SK-N-SH (cell line): ENCODE measurements at regions not wholly inside any gene's neighbourhood (a gene's known extent, or its start where the extent isn't known, plus 50 kb on each side); places are given as distances from the start of the nearest gene placed in this dataset.

Source experiments
- CTCF ChIA-PET: fragments of 300-600, 350-600 bp; formaldehyde crosslinking; extraction: SDS; loops from one replicate; lab custom pipeline; 2021; lab: Yijun Ruan, JAX
- POLR2A ChIA-PET: fragments of 350-600 bp; sonication (Branson Sonifier 250); formaldehyde crosslinking; extraction: SDS; loops from one replicate; lab custom pipeline; 2020; ENCODE audit warnings: antibody characterized with exemption, inconsistent platforms; lab: Yijun Ruan, JAX
- DNase-seq: peaks from one replicate; pipeline ENCODE4 v3.0.0; 2012
- H2AFZ ChIP-seq: fragments of 200-600 bp; sonication (generic); 2 replicates; pipeline ENCODE4 v1.8.1; 2016; ENCODE audit warnings: antibody characterized with exemption, mild to moderate bottlenecking, low read depth
- H3F3A ChIP-seq: fragments of 200-600 bp; sonication (generic); replicated peaks from 2 replicates; pipeline ENCODE3; 2016; ENCODE audit warnings: antibody characterized with exemption, mild to moderate bottlenecking; ENCODE audit not compliant: insufficient read depth
- H3K27ac ChIP-seq, 2 experiments: fragments of 200-500 bp in 1 of 2; fragments of 200-600 bp in 1 of 2; sonication (Bioruptor generic) in 1 of 2; sonication (generic), shearing (Covaris generic) in 1 of 2; 2 replicates each; pipeline versions ENCODE4 v1.5.1 to v1.6.1; 2014 to 2016; ENCODE audit warnings: low read depth in 2 of 2, inconsistent platforms in 1 of 2, low read length in 1 of 2, mild to moderate bottlenecking in 1 of 2, mixed read lengths in 1 of 2
- H3K27me3 ChIP-seq: fragments of 200-600 bp; sonication (generic), shearing (Covaris generic); 2 replicates; pipeline ENCODE4 v1.6.1; 2016; ENCODE audit warnings: mixed run types; ENCODE audit not compliant: insufficient read depth
- H3K36me3 ChIP-seq, 2 experiments: fragments of 200-500 bp in 1 of 2; fragments of 200-600 bp in 1 of 2; sonication (Bioruptor generic) in 1 of 2; sonication (generic) in 1 of 2; replicated peaks in 1 of 2; 2 replicates each; pipeline versions ENCODE3 to v1.5.1; 2014 to 2016; ENCODE audit warnings: low read length in 1 of 2, mild to moderate bottlenecking in 1 of 2; ENCODE audit not compliant: insufficient read depth in 2 of 2, control insufficient read depth in 1 of 2
- H3K4me1 ChIP-seq, 2 experiments: fragments of 200-500 bp in 1 of 2; fragments of 200-600 bp in 1 of 2; sonication (Bioruptor generic) in 1 of 2; sonication (generic), shearing (Covaris generic) in 1 of 2; 2 replicates each; pipeline versions ENCODE4 v1.5.1 to v1.6.1; 2014 to 2016; ENCODE audit warnings: low read depth in 1 of 2, low read length in 1 of 2, mixed run types in 1 of 2; ENCODE audit not compliant: insufficient read depth in 2 of 2, control insufficient read depth in 1 of 2
- H3K4me2 ChIP-seq: fragments of 200-600 bp; sonication (generic), shearing (Covaris generic); 2 replicates; pipeline ENCODE4 v1.6.1; 2017; ENCODE audit warnings: mixed run types
- H3K4me3 ChIP-seq, 2 experiments: fragments of 200-500 bp in 1 of 2; fragments of 200-600 bp in 1 of 2; sonication (Bioruptor generic) in 1 of 2; sonication (generic), shearing (Covaris generic) in 1 of 2; 2 replicates each; pipeline versions ENCODE4 v1.5.1 to v1.8.1; 2014 to 2016; ENCODE audit warnings: low read depth in 2 of 2, inconsistent platforms in 1 of 2, low read length in 1 of 2, mild to moderate bottlenecking in 1 of 2, mixed read lengths in 1 of 2, moderate library complexity in 1 of 2
- H3K79me2 ChIP-seq: fragments of 200-600 bp; sonication (generic); 2 replicates; pipeline ENCODE4 v1.8.1; 2017; ENCODE audit warnings: mild to moderate bottlenecking; ENCODE audit not compliant: insufficient read depth
- H3K9ac ChIP-seq: fragments of 200-600 bp; sonication (generic); 2 replicates; pipeline ENCODE4 v1.6.1; 2017; ENCODE audit warnings: mixed run types
- H3K9me2 ChIP-seq: fragments of 200-600 bp; sonication (generic); 2 replicates; pipeline ENCODE4 v1.6.1; 2017; ENCODE audit warnings: mixed run types
- H3K9me3 ChIP-seq: fragments of 200-600 bp; sonication (generic); 2 replicates; pipeline ENCODE4 v1.6.1; 2017; ENCODE audit warnings: mixed run types, mild to moderate bottlenecking, moderate library complexity
- H4K20me1 ChIP-seq: fragments of 200-600 bp; sonication (generic); 2 replicates; pipeline ENCODE4 v1.6.1; 2017; ENCODE audit warnings: mild to moderate bottlenecking, mixed run types; ENCODE audit not compliant: insufficient read depth
- CHD2 ChIP-seq: fragments of 150-350 bp; IDR thresholded peaks from 2 replicates; pipeline ENCODE4 v1.6.1; 2018; ENCODE audit warnings: low read length; ENCODE audit not compliant: partially characterized antibody
- CTCF ChIP-seq: fragments of 200-600 bp; sonication (generic); IDR thresholded peaks from 2 replicates; pipeline ENCODE4 v1.6.1; 2017; ENCODE audit warnings: antibody characterized with exemption, mild to moderate bottlenecking, moderate library complexity
- ELF1 ChIP-seq: IDR thresholded peaks from 2 replicates; pipeline ENCODE4 v1.4.0; 2012
- EZH2phosphoT487 ChIP-seq: fragments of 200-600 bp; sonication (generic); IDR thresholded peaks from 2 replicates; pipeline ENCODE4 v1.6.1; 2017; ENCODE audit warnings: low read depth, mixed run types, mild to moderate bottlenecking, antibody characterized with exemption, moderate library complexity, borderline replicate concordance
- FOXJ3 ChIP-seq: sonication (generic); formaldehyde crosslinking; IDR thresholded peaks from 2 replicates; pipeline ENCODE4 v1.5.1; 2020; ENCODE audit warnings: mild to moderate bottlenecking, missing genetic modification reagents
- FOXM1 ChIP-seq: IDR thresholded peaks from 2 replicates; pipeline ENCODE4 v1.4.0; 2012; ENCODE audit warnings: low read depth, mild to moderate bottlenecking
- GABPA ChIP-seq: IDR thresholded peaks from 2 replicates; pipeline ENCODE4 v1.4.0; 2012; ENCODE audit warnings: low read depth, mild to moderate bottlenecking
- GATA2 ChIP-seq: sonication (generic); formaldehyde crosslinking; IDR thresholded peaks from 2 replicates; pipeline ENCODE4 v1.5.0; 2020; ENCODE audit warnings: mild to moderate bottlenecking, missing genetic modification reagents
- IRF3 ChIP-seq: fragments of 150-350 bp; IDR thresholded peaks from 2 replicates; pipeline ENCODE4 v1.6.1; 2016; ENCODE audit warnings: mild to moderate bottlenecking, low read depth, low read length
- JUND ChIP-seq: IDR thresholded peaks from 2 replicates; pipeline ENCODE4 v1.4.0; 2012
- MEF2A ChIP-seq: IDR thresholded peaks from 2 replicates; pipeline ENCODE4 v1.4.0; 2012; ENCODE audit warnings: low read depth, borderline replicate concordance
- MXI1 ChIP-seq: IDR thresholded peaks from 2 replicates; pipeline ENCODE4 v1.6.1; 2012; ENCODE audit warnings: mild to moderate bottlenecking, low read depth, low read length, improper control_type of control experiment
- NFIC ChIP-seq: IDR thresholded peaks from 2 replicates; pipeline ENCODE4 v1.4.0; 2012; ENCODE audit warnings: borderline replicate concordance
- PBX3 ChIP-seq: IDR thresholded peaks from 2 replicates; pipeline ENCODE4; 2012
- RCOR1 ChIP-seq: fragments of 150-350 bp; IDR thresholded peaks from 2 replicates; pipeline ENCODE4 v1.6.1; 2017; ENCODE audit warnings: antibody characterized with exemption, low read length
- RFX5 ChIP-seq: IDR thresholded peaks from 2 replicates; pipeline ENCODE4 v1.6.1; 2012; ENCODE audit warnings: mild to moderate bottlenecking, improper control_type of control experiment, low read length
- SIN3A ChIP-seq: IDR thresholded peaks from 2 replicates; pipeline ENCODE4 v1.6.1; 2012; ENCODE audit warnings: low read depth, mild to moderate bottlenecking, low read length, moderate library complexity, borderline replicate concordance
- TEAD4 ChIP-seq: IDR thresholded peaks from 2 replicates; pipeline ENCODE4 v1.4.0; 2012; ENCODE audit warnings: mild to moderate bottlenecking, borderline replicate concordance; ENCODE audit not compliant: insufficient read depth
- USF1 ChIP-seq: IDR thresholded peaks from 2 replicates; pipeline ENCODE4 v1.4.0; 2012; ENCODE audit warnings: low read depth, borderline replicate concordance
- YY1 ChIP-seq: IDR thresholded peaks from 2 replicates; pipeline ENCODE4 v1.4.0; 2012; ENCODE audit warnings: low read depth, mild to moderate bottlenecking
- ZBTB33 ChIP-seq: IDR thresholded peaks from 2 replicates; pipeline ENCODE4 v1.4.0; 2012; ENCODE audit warnings: low read depth, borderline replicate concordance
- WGBS: methylation state at CpG from one replicate; pipeline ENCODE4 v1.1.6; 2017; ENCODE audit warnings: low lambda C conversion rate; 5-methylcytosine and 5-hydroxymethylcytosine counted together

GRCh38 chr7:115475206-115475605 is 553.3 kb downstream of the MDFIC start:
- CTCF ChIA-PET, result no interaction called here
- no peak overlapping the region for H3K9ac ChIP-seq
- no peak overlapping the region for H3K27ac ChIP-seq
- H3K4me2 ChIP-seq, result no peak overlapping the region
- no peaks in the 10 kb centered on the region for H3K4me1 ChIP-seq
- H3K9me3 ChIP-seq, result no peaks in the 10 kb centered on the region
- no peak overlapping the region for H3K4me3 ChIP-seq
- peaks cover 40% of the 10 kb centered on the region for H3K27me3 ChIP-seq
- no peaks in the 10 kb centered on the region for H3K79me2 ChIP-seq
- H3K36me3 ChIP-seq, result no peaks in the 10 kb centered on the region
- H4K20me1 ChIP-seq, result no peaks in the 10 kb centered on the region
- POLR2A ChIA-PET, result no interaction called here
- peaks cover 3% of the 10 kb centered on the region for H3F3A ChIP-seq
- H2AFZ ChIP-seq, result no peak overlapping the region
- TF ChIP-seq SIN3A (no peak), FOXM1 (no peak), USF1 (no peak), MEF2A (no peak), RCOR1 (no peak), YY1 (no peak), GATA2 (no peak), FOXJ3 (CRISPR knock-in tag) (no peak)
- no peaks in the 10 kb centered on the region; the same call in 1 of the 2 replicates for H3K9me2 ChIP-seq
- DNase-seq, result no peak
- WGBS, result 4% methylated on average over 1 of the region's 1 CpG

GRCh38 chr7:115474137-115474536 is 552.2 kb downstream of the MDFIC start:
- DNase-seq, result no peak
- CTCF ChIA-PET, result interaction anchor here (1.5 kb wide), 1 partner anchor 11 kb away, joined by 4 read pairs; no protein-coding TSS in a partner anchor
- Histone ChIP-seq H3K4me3 (no peak overlapping the region), H3K27ac (no peak overlapping the region), H2AFZ (no peak overlapping the region), H3F3A (peaks cover 3% of the 10 kb centered on the region), H4K20me1 (no peaks in the 10 kb centered on the region), H3K9me2 (no peaks in the 10 kb centered on the region; the same call in 1 of the 2 replicates), H3K27me3 (peaks cover 40% of the 10 kb centered on the region), H3K79me2 (no peaks in the 10 kb centered on the region), H3K9me3 (no peaks in the 10 kb centered on the region), H3K4me1 (no peaks in the 10 kb centered on the region), H3K36me3 (no peaks in the 10 kb centered on the region), H3K4me2 (no peak overlapping the region), H3K9ac (no peak overlapping the region)
- POLR2A ChIA-PET, result no interaction called here
- WGBS, result 22% methylated on average over 5 of the region's 5 CpGs
- no peak for TF ChIP-seq MEF2A
- no peak for TF ChIP-seq YY1
- TF ChIP-seq GABPA, result no peak
- TF ChIP-seq MXI1, result no peak
- TF ChIP-seq ZBTB33, result no peak
- no peak for TF ChIP-seq TEAD4
- no peak for TF ChIP-seq ELF1
- no peak for TF ChIP-seq RFX5
- TF ChIP-seq NFIC, result no peak
- no peak for TF ChIP-seq PBX3
- no peak for TF ChIP-seq GATA2
- no peak for TF ChIP-seq IRF3
- no peak for TF ChIP-seq FOXJ3 (CRISPR knock-in tag)
- TF ChIP-seq EZH2phosphoT487, result no peak
- TF ChIP-seq CTCF, result no peak
- TF ChIP-seq JUND, result no peak
- TF ChIP-seq CHD2, result no peak
- no peak for TF ChIP-seq USF1
